ENCODE measurements at regions not wholly inside any gene's neighbourhood (a gene's known extent, or its start where the extent isn't known, plus 50 kb on each side); places are given as distances from the start of the nearest gene placed in this dataset.

GRCh38 chr12:38139456-38139855 is 177.1 kb upstream of the ALG10B start:
- Histone ChIP-seq H3K4me1 (ENCODE audit: control insufficient read depth, insufficient read depth, low read length) (no peaks in the 10 kb centered on the region), H3K27ac (ENCODE audit: low read depth, low read length) (no peak overlapping the region), H3K9ac (ENCODE audit: low read depth, low read length) (no peak overlapping the region), H3K4me3 (ENCODE audit: low read depth, low read length) (no peak overlapping the region), H3K9me3 (ENCODE audit: control insufficient read depth, insufficient read depth, low read length) (peaks cover 71% of the 10 kb centered on the region), H3K27me3 (ENCODE audit: control insufficient read depth, insufficient read depth, low read length) (no peaks in the 10 kb centered on the region), H3K36me3 (ENCODE audit: control insufficient read depth, insufficient read depth, low read length) (no peaks in the 10 kb centered on the region)

- Histone ChIP-seq H3K9me3 (ENCODE audit: control insufficient read depth, insufficient read depth, low read length) (peaks cover 71% of the 10 kb centered on the region), H3K27me3 (ENCODE audit: control insufficient read depth, insufficient read depth, low read length) (no peaks in the 10 kb centered on the region), H3K27ac (ENCODE audit: low read depth, low read length) (no peak overlapping the region), H3K9ac (ENCODE audit: low read depth, low read length) (no peak overlapping the region), H3K4me1 (ENCODE audit: control insufficient read depth, insufficient read depth, low read length) (no peaks in the 10 kb centered on the region), H3K36me3 (ENCODE audit: control insufficient read depth, insufficient read depth, low read length) (no peaks in the 10 kb centered on the region), H3K4me3 (ENCODE audit: low read depth, low read length) (peak overlapping the region; percentile 26; the same call in 1 of the 2 replicates)
Observed at GRCh38 chr12:38141239-38141638, 175.3 kb upstream of the ALG10B start.

- peaks cover 75% of the 10 kb centered on the region for H3K9me3 ChIP-seq (ENCODE audit: control insufficient read depth, insufficient read depth, low read length)
- H3K36me3 ChIP-seq (ENCODE audit: control insufficient read depth, insufficient read depth, low read length): no peaks in the 10 kb centered on the region
- no peak overlapping the region for H3K27ac ChIP-seq (ENCODE audit: low read depth, low read length)
- no peaks in the 10 kb centered on the region for H3K4me1 ChIP-seq (ENCODE audit: control insufficient read depth, insufficient read depth, low read length)
- H3K9ac ChIP-seq (ENCODE audit: low read depth, low read length): no peak overlapping the region
- H3K27me3 ChIP-seq (ENCODE audit: control insufficient read depth, insufficient read depth, low read length): no peaks in the 10 kb centered on the region
- H3K4me3 ChIP-seq (ENCODE audit: low read depth, low read length): no peak overlapping the region
Observed at GRCh38 chr12:38141861-38142260, 174.7 kb upstream of the ALG10B start.

- peaks cover 77% of the 10 kb centered on the region for H3K9me3 ChIP-seq (ENCODE audit: control insufficient read depth, insufficient read depth, low read length)
- H3K4me3 ChIP-seq (ENCODE audit: low read depth, low read length): no peak overlapping the region
- H3K27me3 ChIP-seq (ENCODE audit: control insufficient read depth, insufficient read depth, low read length): no peaks in the 10 kb centered on the region
- no peaks in the 10 kb centered on the region for H3K36me3 ChIP-seq (ENCODE audit: control insufficient read depth, insufficient read depth, low read length)
- H3K4me1 ChIP-seq (ENCODE audit: control insufficient read depth, insufficient read depth, low read length): no peaks in the 10 kb centered on the region
- no peak overlapping the region for H3K9ac ChIP-seq (ENCODE audit: low read depth, low read length)
- no peak overlapping the region for H3K27ac ChIP-seq (ENCODE audit: low read depth, low read length)
Observed at GRCh38 chr12:38142974-38143373, 173.6 kb upstream of the ALG10B start.

GRCh38 chr12:38144049-38144448 is 172.5 kb upstream of the ALG10B start:
- no peaks in the 10 kb centered on the region for H3K4me1 ChIP-seq (ENCODE audit: control insufficient read depth, insufficient read depth, low read length)
- no peak overlapping the region for H3K9ac ChIP-seq (ENCODE audit: low read depth, low read length)
- no peak overlapping the region for H3K27ac ChIP-seq (ENCODE audit: low read depth, low read length)
- peaks cover 80% of the 10 kb centered on the region for H3K9me3 ChIP-seq (ENCODE audit: control insufficient read depth, insufficient read depth, low read length)
- H3K27me3 ChIP-seq (ENCODE audit: control insufficient read depth, insufficient read depth, low read length): no peaks in the 10 kb centered on the region
- no peak overlapping the region for H3K4me3 ChIP-seq (ENCODE audit: low read depth, low read length)
- H3K36me3 ChIP-seq (ENCODE audit: control insufficient read depth, insufficient read depth, low read length): no peaks in the 10 kb centered on the region

- Histone ChIP-seq H3K36me3 (ENCODE audit: control insufficient read depth, insufficient read depth, low read length) (no peaks in the 10 kb centered on the region), H3K9me3 (ENCODE audit: control insufficient read depth, insufficient read depth, low read length) (peaks cover 88% of the 10 kb centered on the region), H3K9ac (ENCODE audit: low read depth, low read length) (no peak overlapping the region), H3K27me3 (ENCODE audit: control insufficient read depth, insufficient read depth, low read length) (no peaks in the 10 kb centered on the region), H3K4me3 (ENCODE audit: low read depth, low read length) (no peak overlapping the region), H3K4me1 (ENCODE audit: control insufficient read depth, insufficient read depth, low read length) (no peaks in the 10 kb centered on the region), H3K27ac (ENCODE audit: low read depth, low read length) (no peak overlapping the region)
Observed at GRCh38 chr12:38144601-38145436, 171.8 kb upstream of the ALG10B start.

GRCh38 chr12:38149395-38150073 is 167.0 kb upstream of the ALG10B start:
- H3K27me3 ChIP-seq (ENCODE audit: control insufficient read depth, insufficient read depth, low read length): no peaks in the 10 kb centered on the region
- no peak overlapping the region for H3K4me3 ChIP-seq (ENCODE audit: low read depth, low read length)
- peaks cover 95% of the 10 kb centered on the region for H3K9me3 ChIP-seq (ENCODE audit: control insufficient read depth, insufficient read depth, low read length)
- H3K27ac ChIP-seq (ENCODE audit: low read depth, low read length): no peak overlapping the region
- no peak overlapping the region for H3K9ac ChIP-seq (ENCODE audit: low read depth, low read length)
- H3K36me3 ChIP-seq (ENCODE audit: control insufficient read depth, insufficient read depth, low read length): no peaks in the 10 kb centered on the region
- no peaks in the 10 kb centered on the region for H3K4me1 ChIP-seq (ENCODE audit: control insufficient read depth, insufficient read depth, low read length)

- Histone ChIP-seq H3K27me3 (ENCODE audit: control insufficient read depth, insufficient read depth, low read length) (no peaks in the 10 kb centered on the region), H3K36me3 (ENCODE audit: control insufficient read depth, insufficient read depth, low read length) (no peaks in the 10 kb centered on the region), H3K9ac (ENCODE audit: low read depth, low read length) (no peak overlapping the region), H3K4me1 (ENCODE audit: control insufficient read depth, insufficient read depth, low read length) (no peaks in the 10 kb centered on the region), H3K4me3 (ENCODE audit: low read depth, low read length) (no peak overlapping the region), H3K27ac (ENCODE audit: low read depth, low read length) (no peak overlapping the region), H3K9me3 (ENCODE audit: control insufficient read depth, insufficient read depth, low read length) (peaks cover 94% of the 10 kb centered on the region)
Observed at GRCh38 chr12:38151991-38152700, 164.4 kb upstream of the ALG10B start.

GRCh38 chr12:38152816-38153736 is 163.5 kb upstream of the ALG10B start:
- Histone ChIP-seq H3K9me3 (ENCODE audit: control insufficient read depth, insufficient read depth, low read length) (peaks cover 94% of the 10 kb centered on the region), H3K27me3 (ENCODE audit: control insufficient read depth, insufficient read depth, low read length) (no peaks in the 10 kb centered on the region), H3K4me3 (ENCODE audit: low read depth, low read length) (no peak overlapping the region)

GRCh38 chr12:38153737-38154061 is 162.9 kb upstream of the ALG10B start:
- Histone ChIP-seq H3K9me3 (ENCODE audit: control insufficient read depth, insufficient read depth, low read length) (peaks cover 94% of the 10 kb centered on the region), H3K4me1 (ENCODE audit: control insufficient read depth, insufficient read depth, low read length) (no peaks in the 10 kb centered on the region), H3K9ac (ENCODE audit: low read depth, low read length) (no peak overlapping the region), H3K27ac (ENCODE audit: low read depth, low read length) (no peak overlapping the region), H3K4me3 (ENCODE audit: low read depth, low read length) (no peak overlapping the region), H3K36me3 (ENCODE audit: control insufficient read depth, insufficient read depth, low read length) (no peaks in the 10 kb centered on the region), H3K27me3 (ENCODE audit: control insufficient read depth, insufficient read depth, low read length) (no peaks in the 10 kb centered on the region)

More at GRCh38 chr12:38152816-38153736, 163.5 kb upstream of the ALG10B start:
- Histone ChIP-seq H3K27ac (ENCODE audit: low read depth, low read length) (no peak overlapping the region), H3K9ac (ENCODE audit: low read depth, low read length) (no peak overlapping the region), H3K4me1 (ENCODE audit: control insufficient read depth, insufficient read depth, low read length) (no peaks in the 10 kb centered on the region), H3K36me3 (ENCODE audit: control insufficient read depth, insufficient read depth, low read length) (no peaks in the 10 kb centered on the region)
